ENCODE measurements at regions not wholly inside any gene's neighbourhood (a gene's known extent, or its start where the extent isn't known, plus 50 kb on each side); places are given as distances from the start of the nearest gene placed in this dataset.
"Not testable (repeated sequence)": the region's sequence is repeated elsewhere in the genome, so short reads cannot be mapped to it uniquely, and the experiment has no call there.

DNA sequence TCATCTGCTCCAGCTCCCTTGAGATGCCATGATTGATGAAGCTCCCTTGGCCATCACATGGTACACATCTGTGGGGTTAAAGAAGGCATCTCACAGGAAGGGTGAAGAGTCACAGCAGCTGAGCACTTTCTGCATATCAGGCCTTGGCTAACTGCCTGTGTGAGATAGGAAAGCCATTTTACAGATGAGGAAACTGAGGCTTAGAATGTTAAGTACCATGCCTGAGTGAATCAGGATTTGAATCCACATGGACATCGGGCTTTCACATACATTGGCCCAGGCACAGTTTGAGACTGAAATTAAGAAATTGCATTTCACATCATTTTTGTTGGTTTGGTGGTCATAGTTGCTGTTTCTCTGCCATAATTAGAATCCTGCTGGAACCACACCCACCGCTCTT, 126.8 kb downstream of the BCL2L11 start:
- WGBS, 2 donors = 98 to 100% methylated on average over 2 of the region's 2 CpGs
- intact Hi-C loops (cut with DNase I) = no loop called here

DNA sequence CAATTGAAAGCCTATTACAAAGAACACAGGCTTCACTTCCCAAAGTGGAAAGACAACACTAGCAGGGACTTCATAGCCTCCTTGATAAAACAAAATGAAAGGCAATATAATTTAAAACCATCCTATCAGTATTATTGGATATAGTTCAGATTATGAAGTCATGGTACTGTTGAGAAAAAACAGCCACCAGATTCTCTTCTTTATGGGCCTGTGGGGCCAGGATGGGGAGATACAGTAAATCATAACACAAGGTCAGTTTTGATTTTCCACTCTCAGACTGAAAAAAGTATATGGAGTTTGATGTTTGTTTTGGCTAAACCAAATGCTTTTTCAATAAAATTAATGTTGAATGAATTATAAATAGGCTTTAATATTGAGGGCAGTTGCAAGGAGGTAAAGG, 129.1 kb downstream of the BCL2L11 start:
- TF ChIP-seq, protein P1, sequence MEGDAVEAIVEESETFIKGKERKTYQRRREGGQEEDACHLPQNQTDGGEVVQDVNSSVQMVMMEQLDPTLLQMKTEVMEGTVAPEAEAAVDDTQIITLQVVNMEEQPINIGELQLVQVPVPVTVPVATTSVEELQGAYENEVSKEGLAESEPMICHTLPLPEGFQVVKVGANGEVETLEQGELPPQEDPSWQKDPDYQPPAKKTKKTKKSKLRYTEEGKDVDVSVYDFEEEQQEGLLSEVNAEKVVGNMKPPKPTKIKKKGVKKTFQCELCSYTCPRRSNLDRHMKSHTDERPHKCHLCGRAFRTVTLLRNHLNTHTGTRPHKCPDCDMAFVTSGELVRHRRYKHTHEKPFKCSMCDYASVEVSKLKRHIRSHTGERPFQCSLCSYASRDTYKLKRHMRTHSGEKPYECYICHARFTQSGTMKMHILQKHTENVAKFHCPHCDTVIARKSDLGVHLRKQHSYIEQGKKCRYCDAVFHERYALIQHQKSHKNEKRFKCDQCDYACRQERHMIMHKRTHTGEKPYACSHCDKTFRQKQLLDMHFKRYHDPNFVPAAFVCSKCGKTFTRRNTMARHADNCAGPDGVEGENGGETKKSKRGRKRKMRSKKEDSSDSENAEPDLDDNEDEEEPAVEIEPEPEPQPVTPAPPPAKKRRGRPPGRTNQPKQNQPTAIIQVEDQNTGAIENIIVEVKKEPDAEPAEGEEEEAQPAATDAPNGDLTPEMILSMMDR (IDR thresholded peaks at IDR 0.05) = no peak
- no peak for TF ChIP-seq POLR2A (IDR thresholded peaks at IDR 0.05)
- TF ChIP-seq POLR2AphosphoS5 (IDR thresholded peaks at IDR 0.05) = peak in 1 of 4 donors; percentile 21
- H3K27ac ChIP-seq = no peak overlapping the region
- no peak for DNase-seq
- H3K4me1 ChIP-seq = peaks cover 0 to 15% (median 3%) of the 10 kb centered on the region in 4 donors
- intact Hi-C loops (cut with DNase I) = no loop called here
- no peaks in the 10 kb centered on the region for H3K9me3 ChIP-seq
- H3K4me3 ChIP-seq = no peak overlapping the region
- no peaks in the 10 kb centered on the region for H3K27me3 ChIP-seq
- no peaks in the 10 kb centered on the region for H3K36me3 ChIP-seq

More for the DNA sequence above, 126.8 kb downstream of the BCL2L11 start:
- Histone ChIP-seq H3K27me3 (no peaks in the 10 kb centered on the region), H3K27ac (no peak overlapping the region), H3K9me3 (no peaks in the 10 kb centered on the region), H3K4me1 (peaks cover 0 to 15% (median 3%) of the 10 kb centered on the region in 4 donors), H3K36me3 (no peaks in the 10 kb centered on the region), H3K4me3 (no peak overlapping the region)
- DNase-seq = no peak
- TF ChIP-seq, protein P1 (IDR thresholded peaks at IDR 0.05) = no peak
- TF ChIP-seq POLR2A (IDR thresholded peaks at IDR 0.05) (no peak), POLR2AphosphoS5 (IDR thresholded peaks at IDR 0.05) (no peak), EP300 (IDR thresholded peaks at IDR 0.05) (no peak)

DNA sequence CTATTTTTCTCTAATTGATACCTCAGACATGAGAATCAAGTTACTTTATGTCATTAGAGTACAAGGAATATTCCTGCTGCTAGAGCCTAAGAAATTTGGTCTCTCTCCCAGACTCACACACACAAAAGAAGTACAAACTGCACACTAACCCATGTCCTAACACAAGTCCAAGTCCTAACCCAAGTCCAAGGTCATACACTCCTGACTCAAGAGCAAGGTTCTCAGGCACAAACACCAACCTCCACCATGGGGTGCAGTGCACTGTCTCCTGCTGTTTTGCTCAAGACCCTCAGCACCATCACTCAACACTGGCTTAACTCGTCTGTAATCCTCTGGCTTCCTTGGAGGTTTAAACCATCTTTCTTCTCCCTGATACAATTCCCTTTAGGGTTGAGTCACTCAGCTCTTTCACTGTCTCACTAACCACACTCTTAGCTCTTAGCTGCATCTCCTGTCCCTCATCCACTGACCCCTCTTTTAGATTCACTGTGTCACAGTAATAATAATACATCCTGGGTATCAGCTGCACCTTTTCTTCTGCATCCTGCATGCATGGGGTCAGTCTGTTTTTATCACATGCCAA, 129.8 kb downstream of the BCL2L11 start:
- peaks cover 0 to 15% (median 3%) of the 10 kb centered on the region in 4 donors for H3K4me1 ChIP-seq
- WGBS, 2 donors = 86 to 94% methylated on average over 1 of the region's 1 CpG
- H3K9me3 ChIP-seq = no peaks in the 10 kb centered on the region
- no peaks in the 10 kb centered on the region for H3K36me3 ChIP-seq
- no peak overlapping the region for H3K4me3 ChIP-seq
- H3K27ac ChIP-seq = no peak overlapping the region
- no peak for DNase-seq
- H3K27me3 ChIP-seq = no peaks in the 10 kb centered on the region
- intact Hi-C loops (cut with DNase I) = no loop called here
- TF ChIP-seq, protein P1 (IDR thresholded peaks at IDR 0.05) = no peak
- TF ChIP-seq POLR2A (IDR thresholded peaks at IDR 0.05) = no peak
- no peak for TF ChIP-seq POLR2AphosphoS5 (IDR thresholded peaks at IDR 0.05)
- no peak for TF ChIP-seq EP300 (IDR thresholded peaks at IDR 0.05)

DNA sequence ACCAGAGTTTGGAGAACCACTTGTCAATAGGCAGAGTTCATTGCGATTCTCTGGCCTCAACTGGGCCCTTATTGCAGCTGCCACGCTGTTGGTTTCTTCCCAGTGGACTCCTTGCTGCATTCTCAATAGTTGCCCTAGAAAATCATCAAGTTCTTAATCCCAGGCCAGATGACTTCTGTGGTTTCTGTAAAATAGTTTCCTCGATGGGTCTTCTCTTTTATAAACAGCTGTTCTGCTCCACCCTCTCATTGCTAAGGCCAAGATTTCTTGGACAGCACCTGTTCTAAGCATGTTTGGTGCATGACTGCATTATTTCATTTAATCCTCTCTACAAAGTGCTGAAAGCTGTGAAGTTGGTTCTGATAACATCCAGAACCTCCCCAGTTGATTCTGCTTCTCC, 131.0 kb downstream of the BCL2L11 start:
- Histone ChIP-seq H3K27me3 (no peaks in the 10 kb centered on the region), H3K9me3 (no peaks in the 10 kb centered on the region), H3K4me3 (no peak overlapping the region), H3K4me1 (peaks cover 0 to 15% (median 3%) of the 10 kb centered on the region in 4 donors), H3K27ac (no peak overlapping the region), H3K36me3 (no peaks in the 10 kb centered on the region)
- no peak for TF ChIP-seq POLR2AphosphoS5 (IDR thresholded peaks at IDR 0.05)
- TF ChIP-seq, protein P1 (IDR thresholded peaks at IDR 0.05) = no peak
- no peak for DNase-seq
- intact Hi-C loops (cut with DNase I) = no loop called here
- 93 to 94% methylated on average over 3 of the region's 3 CpGs for WGBS, 2 donors

DNA sequence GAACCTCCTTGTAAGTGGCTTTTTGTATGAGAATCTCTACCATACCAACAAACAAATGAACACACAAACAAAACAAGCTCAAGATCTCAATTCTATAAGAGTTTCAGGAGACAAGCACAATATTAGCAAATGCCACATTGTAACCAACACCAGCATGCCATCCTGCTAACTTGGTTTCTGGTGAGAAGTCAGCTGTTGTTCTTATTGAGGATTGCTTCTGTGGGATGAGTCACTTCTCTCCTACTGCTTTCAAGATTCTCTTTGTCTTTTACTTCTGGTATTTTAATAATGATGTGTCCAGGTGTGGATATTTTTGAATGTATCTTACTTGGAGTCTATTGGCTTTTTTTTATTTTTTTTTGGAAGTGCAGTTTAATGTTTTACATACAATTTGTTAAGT, 131.7 kb downstream of the BCL2L11 start:
- intact Hi-C loops (cut with DNase I) = no loop called here

DNA sequence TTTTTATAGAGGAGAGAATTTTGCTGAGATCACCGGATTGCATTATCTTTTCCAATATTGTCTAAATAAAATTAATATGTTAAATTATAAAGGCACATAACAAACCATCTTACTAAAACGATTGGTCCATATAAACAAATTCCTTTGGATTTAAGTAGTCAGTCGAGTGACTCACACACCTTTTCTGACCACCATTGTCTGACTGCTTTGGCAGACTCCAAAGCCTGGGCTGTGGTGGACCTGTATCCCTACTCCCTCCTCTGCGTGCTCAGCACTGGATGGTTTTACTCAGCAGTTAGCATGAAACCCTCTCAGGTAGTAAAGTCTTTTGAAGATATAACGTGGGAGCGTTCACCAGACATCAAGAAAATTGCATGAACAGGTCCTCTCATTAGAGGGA, 134.2 kb downstream of the BCL2L11 start:
- H3K27me3 ChIP-seq; H3K36me3 ChIP-seq; H3K9me3 ChIP-seq; H3K27ac ChIP-seq; DNase-seq; intact Hi-C loops (cut with DNase I); H3K4me1 ChIP-seq; H3K4me3 ChIP-seq: not testable (repeated sequence)
- 90 to 93% methylated on average over 5 of the region's 6 CpGs for WGBS, 2 donors

More for the DNA sequence above, 131.7 kb downstream of the BCL2L11 start:
- TF ChIP-seq POLR2AphosphoS5 (IDR thresholded peaks at IDR 0.05) (no peak), POLR2A (IDR thresholded peaks at IDR 0.05) (no peak), EP300 (IDR thresholded peaks at IDR 0.05) (no peak)
- TF ChIP-seq, protein P1 (IDR thresholded peaks at IDR 0.05) = no peak
- no peak overlapping the region for H3K4me3 ChIP-seq
- no peaks in the 10 kb centered on the region for H3K36me3 ChIP-seq
- H3K9me3 ChIP-seq = no peaks in the 10 kb centered on the region
- peaks cover 0 to 15% (median 3%) of the 10 kb centered on the region in 4 donors for H3K4me1 ChIP-seq
- no peak overlapping the region for H3K27ac ChIP-seq
- DNase-seq = no peak
- no peaks in the 10 kb centered on the region for H3K27me3 ChIP-seq

DNA sequence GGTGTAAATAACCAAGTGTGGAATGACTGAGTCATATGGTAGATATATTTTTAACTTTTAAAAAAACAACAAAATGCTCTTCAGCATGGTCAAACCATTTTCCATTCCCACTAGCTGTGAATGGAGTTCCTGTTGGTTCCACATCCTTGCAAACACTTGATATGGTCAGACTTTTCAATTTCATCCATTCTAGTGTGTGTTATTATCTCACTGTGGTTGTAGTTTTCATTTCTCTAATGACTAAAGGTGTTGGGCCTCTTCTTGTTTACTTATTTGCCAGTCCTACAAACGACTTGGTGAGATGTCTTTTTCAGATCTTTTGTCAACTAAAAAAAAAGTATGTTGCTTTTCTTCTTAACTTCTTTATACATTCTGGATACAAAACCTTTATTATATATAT, 135.9 kb downstream of the BCL2L11 start:
- DNase-seq; H3K4me3 ChIP-seq; H3K27me3 ChIP-seq; H3K36me3 ChIP-seq; H3K4me1 ChIP-seq; intact Hi-C loops (cut with DNase I); H3K9me3 ChIP-seq; H3K27ac ChIP-seq: not testable (repeated sequence)
- WGBS, 2 donors = 20% methylated on average over 1 of the region's 1 CpG; no CpG with 5 or more reads in 1 of the 2 donors

Data from sigmoid colon (tissue), 6 donors.